ENCODE measurements at regions not wholly inside any gene's neighbourhood (a gene's known extent, or its start where the extent isn't known, plus 50 kb on each side); places are given as distances from the start of the nearest gene placed in this dataset.
"Not testable (repeated sequence)": the region's sequence is repeated elsewhere in the genome, so short reads cannot be mapped to it uniquely, and the experiment has no call there.

GRCh38 chr2:200109421-200109820 lies 154.0 kb downstream of the MAIP1 start:
- Histone ChIP-seq H4K20me1 (ENCODE audit: insufficient read depth, low read length) (no peaks in the 10 kb centered on the region), H3K36me3 (ENCODE audit: insufficient read depth, low read length) (no peaks in the 10 kb centered on the region), H3K9me3 (ENCODE audit: low read length) (no peaks in the 10 kb centered on the region), H3K4me1 (ENCODE audit: insufficient read depth, low read length, poor library complexity, severe bottlenecking) (no peaks in the 10 kb centered on the region), H3K79me2 (ENCODE audit: insufficient read depth, low read depth, low read length) (no peaks in the 10 kb centered on the region), H3K27ac (ENCODE audit: low read depth, low read length, poor library complexity, severe bottlenecking) (no peak overlapping the region), H3K4me2 (ENCODE audit: low read length) (no peak overlapping the region), H2AFZ (ENCODE audit: low read length) (no peak overlapping the region), H3K4me3 (ENCODE audit: low read depth, low read length, poor library complexity, severe bottlenecking) (no peak overlapping the region), H3K9me2 (ENCODE audit: insufficient read depth, low read length) (no peaks in the 10 kb centered on the region)
- ChIA-PET POLR2A (no interaction called here), CTCF (ENCODE audit: unreplicated experiment) (no interaction called here)
- BruUV-seq (replicated peaks) = no TSS peak
- no peak for TF ChIP-seq CTCF (conservative IDR thresholded peaks at IDR 0.05; ENCODE audit: low read length)
- no peak for TF ChIP-seq EZH2phosphoT487 (IDR thresholded peaks at IDR 0.05; ENCODE audit: borderline replicate concordance, low read depth, low read length)
- intact Hi-C loops (cut with micrococcal nuclease; ENCODE audit: unreplicated experiment) = no loop called here
- DNase-seq (ENCODE audit: low spot score) = no peak

- H3K4me2 ChIP-seq (ENCODE audit: low read length) = no peak overlapping the region
- no peaks in the 10 kb centered on the region for H3K79me2 ChIP-seq (ENCODE audit: insufficient read depth, low read depth, low read length)
- H3K27ac ChIP-seq (ENCODE audit: low read depth, low read length, poor library complexity, severe bottlenecking) = no peak overlapping the region
- H3K4me3 ChIP-seq (ENCODE audit: low read depth, low read length, poor library complexity, severe bottlenecking) = no peak overlapping the region
- H2AFZ ChIP-seq (ENCODE audit: low read length) = no peak overlapping the region
- H3K9me2 ChIP-seq (ENCODE audit: insufficient read depth, low read length) = no peaks in the 10 kb centered on the region
- ChIA-PET POLR2A (no interaction called here), CTCF (ENCODE audit: unreplicated experiment) (no interaction called here)
- no peaks in the 10 kb centered on the region for H3K36me3 ChIP-seq (ENCODE audit: insufficient read depth, low read length)
- H3K4me1 ChIP-seq (ENCODE audit: insufficient read depth, low read length, poor library complexity, severe bottlenecking) = no peaks in the 10 kb centered on the region
- H3K9me3 ChIP-seq (ENCODE audit: low read length) = no peaks in the 10 kb centered on the region
- no TSS peak for BruUV-seq (replicated peaks)
- intact Hi-C loops (cut with micrococcal nuclease; ENCODE audit: unreplicated experiment) = no loop called here
- H4K20me1 ChIP-seq (ENCODE audit: insufficient read depth, low read length) = no peaks in the 10 kb centered on the region
- TF ChIP-seq CTCF (conservative IDR thresholded peaks at IDR 0.05; ENCODE audit: low read length) (no peak), EZH2phosphoT487 (IDR thresholded peaks at IDR 0.05; ENCODE audit: borderline replicate concordance, low read depth, low read length) (no peak)
- no peak for DNase-seq (ENCODE audit: low spot score)
Observed at GRCh38 chr2:200110381-200110780, 155.0 kb downstream of the MAIP1 start.

DNA sequence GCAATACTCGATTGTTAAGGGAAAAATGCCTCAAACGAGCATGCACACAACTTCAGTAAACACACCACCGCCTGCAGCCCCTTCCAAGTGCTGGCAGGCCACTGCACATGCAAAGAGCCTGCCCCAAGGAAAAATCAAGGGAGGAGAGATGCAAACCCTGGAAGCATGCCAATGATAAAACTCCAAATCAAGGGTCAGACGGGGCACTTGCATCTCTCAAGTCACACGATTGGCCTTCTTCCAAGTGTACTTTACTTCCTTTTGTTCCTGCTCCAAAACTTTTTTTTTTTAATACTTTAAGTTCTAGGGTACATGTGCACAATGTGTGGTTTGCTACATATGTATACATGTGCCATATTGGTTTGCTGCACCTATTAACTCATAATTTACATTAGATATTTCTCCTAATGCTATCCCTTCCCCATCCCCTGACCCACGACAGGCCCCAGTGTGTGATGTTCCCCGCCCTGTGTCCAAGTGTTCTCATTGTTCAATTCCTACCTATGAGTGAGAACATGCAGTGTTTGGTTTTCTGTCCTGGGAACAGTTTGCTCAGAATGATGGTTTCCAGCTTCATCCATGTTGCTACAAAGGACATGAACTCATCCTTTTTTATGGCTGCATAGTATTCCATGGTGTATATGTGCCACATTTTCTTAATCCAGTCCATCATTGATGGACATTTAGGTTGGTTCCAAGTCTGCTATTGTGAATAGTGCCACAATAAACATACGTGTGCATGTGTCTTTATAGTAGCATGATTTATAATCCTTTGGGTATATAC lies 157.8 kb downstream of the MAIP1 start:
- CTCF ChIA-PET (ENCODE audit: unreplicated experiment); H3K9me2 ChIP-seq (ENCODE audit: insufficient read depth, low read length); H3K4me2 ChIP-seq (ENCODE audit: low read length); H3K9me3 ChIP-seq (ENCODE audit: low read length); H2AFZ ChIP-seq (ENCODE audit: low read length); BruUV-seq (replicated peaks); DNase-seq (ENCODE audit: low spot score); H3K27ac ChIP-seq (ENCODE audit: low read depth, low read length, poor library complexity, severe bottlenecking); H3K79me2 ChIP-seq (ENCODE audit: insufficient read depth, low read depth, low read length); intact Hi-C loops (cut with micrococcal nuclease; ENCODE audit: unreplicated experiment); H3K4me1 ChIP-seq (ENCODE audit: insufficient read depth, low read length, poor library complexity, severe bottlenecking); POLR2A ChIA-PET; H3K4me3 ChIP-seq (ENCODE audit: low read depth, low read length, poor library complexity, severe bottlenecking); H3K36me3 ChIP-seq (ENCODE audit: insufficient read depth, low read length); H4K20me1 ChIP-seq (ENCODE audit: insufficient read depth, low read length): not testable (repeated sequence)

All from OCI-LY7 (cell line).